Panc1 (cell line): ENCODE measurements at regions not wholly inside any gene's neighbourhood (a gene's known extent, or its start where the extent isn't known, plus 50 kb on each side); places are given as distances from the start of the nearest gene placed in this dataset.

Experiments
- ATAC-seq: fragments of 200-7000 bp; cut with Tn5 transposase; 2 replicates; pipeline ENCODE4 v1.9.1; 2020; ENCODE audit warnings: mild to moderate bottlenecking, moderate library complexity
- BruUV-seq: library from RNA; stranded (reverse); fragments of 400-500 nt; replicated peaks from 2 replicates; lab custom pipeline; 2021; lab: Mats Ljungman, UMichigan
- CTCF ChIA-PET: fragments of 300-600 bp; sonication (Branson Sonifier 250); formaldehyde crosslinking; loops from one replicate; lab custom pipeline; 2022; ENCODE audit warnings: antibody characterized with exemption; lab: Charles Lee
- POLR2A ChIA-PET: fragments of 300-600 bp; sonication (Branson Sonifier 250); formaldehyde crosslinking; loops from one replicate; lab custom pipeline; 2022; ENCODE audit warnings: antibody characterized with exemption; lab: Charles Lee
- DNase-seq: peaks from one replicate; pipeline ENCODE4 v3.0.0-alpha.2; 2010; ENCODE audit warnings: low read depth, low spot score
- H3K27ac ChIP-seq: 2 replicates; pipeline ENCODE4 v1.5.1; 2011; ENCODE audit warnings: mild to moderate bottlenecking, low read length, inconsistent platforms
- H3K27me3 ChIP-seq: fragments of 200-500 bp; sonication (Bioruptor generic); 2 replicates; pipeline ENCODE4 v1.6.0; 2014; ENCODE audit warnings: low read length, inconsistent platforms; ENCODE audit not compliant: control insufficient read depth, insufficient read depth
- H3K36me3 ChIP-seq: fragments of 200-500 bp; sonication (Bioruptor generic); 2 replicates; pipeline ENCODE4 v1.5.1; 2014; ENCODE audit warnings: inconsistent platforms, mild to moderate bottlenecking, low read length, moderate library complexity; ENCODE audit not compliant: control insufficient read depth, insufficient read depth
- H3K4me1 ChIP-seq: 2 replicates; pipeline ENCODE4 v1.5.1; 2011; ENCODE audit warnings: inconsistent platforms, mild to moderate bottlenecking, low read length, moderate library complexity; ENCODE audit not compliant: control insufficient read depth, insufficient read depth
- H3K4me3 ChIP-seq, 2 experiments: 2 replicates each; pipeline ENCODE4 v1.5.1; 2011 to 2012; ENCODE audit warnings: low read depth in 2 of 2, low read length in 2 of 2, mild to moderate bottlenecking in 2 of 2, inconsistent platforms in 1 of 2, moderate library complexity in 1 of 2
- H3K9me3 ChIP-seq: fragments of 200-500 bp; sonication (Bioruptor generic); 2 replicates; pipeline ENCODE4 v1.5.1; 2014; ENCODE audit warnings: low read depth, mild to moderate bottlenecking, inconsistent platforms, low read length, moderate library complexity; ENCODE audit not compliant: control insufficient read depth, insufficient read depth
- CTCF ChIP-seq: fragments of 450-650 bp; IDR thresholded peaks from 2 replicates; pipeline ENCODE4 v1.5.1; 2017; ENCODE audit warnings: mild to moderate bottlenecking
- POLR2AphosphoS5 ChIP-seq: IDR thresholded peaks from 2 replicates; pipeline ENCODE4 v1.6.1; 2012; ENCODE audit warnings: mild to moderate bottlenecking, low read depth, low read length, moderate library complexity
- REST ChIP-seq, 2 experiments: IDR thresholded peaks; 2 replicates each; pipeline ENCODE4 v1.6.1; 2011 to 2012; ENCODE audit warnings: low read depth in 2 of 2, control low read depth in 1 of 2, low read length in 1 of 2, mild to moderate bottlenecking in 1 of 2, moderate library complexity in 1 of 2; ENCODE audit not compliant: insufficient read depth in 1 of 2
- SIN3A ChIP-seq: IDR thresholded peaks from 2 replicates; pipeline ENCODE4 v1.6.1; 2012; ENCODE audit warnings: low read depth, mild to moderate bottlenecking, low read length, moderate library complexity, borderline replicate concordance; ENCODE audit not compliant: insufficient read depth
- TCF7L2 ChIP-seq: IDR thresholded peaks from 2 replicates; pipeline ENCODE4 v1.6.1; 2011; ENCODE audit warnings: mild to moderate bottlenecking, low read depth, low read length, inconsistent platforms
- in situ Hi-C: cut with HindIII; loops from 2 replicates; pipeline ENCODE4 v1.10.0; 2016; ENCODE audit warnings: low sequenced_read_pairs, low pct_unique_long_range_greater_than_20kb
- intact Hi-C: fragments of 100-400 bp; cut with micrococcal nuclease; formaldehyde crosslinking; loops from one replicate; pipeline ENCODE4 v1.10.0; 2022; ENCODE audit not compliant: unreplicated experiment

- Histone ChIP-seq H3K27ac (no peak overlapping the region), H3K27me3 (peaks cover 17% of the 10 kb centered on the region), H3K9me3 (no peaks in the 10 kb centered on the region), H3K4me1 (no peaks in the 10 kb centered on the region), H3K4me3 (no peak overlapping the region), H3K36me3 (no peaks in the 10 kb centered on the region)
- intact Hi-C loops (no loop called here), in situ Hi-C loops (no loop called here)
- TF ChIP-seq TCF7L2: no peak
- no peak for TF ChIP-seq CTCF
- TF ChIP-seq SIN3A: no peak
- TF ChIP-seq POLR2AphosphoS5: no peak
- no peak for TF ChIP-seq REST (IDR thresholded peaks at IDR 0.05; ENCODE audit: insufficient read depth in 1 of 2, low read depth in 2 of 2, low read length in 1 of 2)
- ChIA-PET POLR2A (no interaction called here), CTCF (no interaction called here)
- BruUV-seq: no TSS peak
- no peak for DNase-seq
- ATAC-seq: no peak
These were observed 88.6 kb upstream of the ZNF536 start for GRCh38 chr19:30283556-30283955.

- ATAC-seq (no peak), DNase-seq (no peak)
- TF ChIP-seq POLR2AphosphoS5: no peak
- TF ChIP-seq REST (IDR thresholded peaks at IDR 0.05; ENCODE audit: insufficient read depth in 1 of 2, low read depth in 2 of 2, low read length in 1 of 2): no peak
- TF ChIP-seq SIN3A: no peak
- no peak for TF ChIP-seq CTCF
- TF ChIP-seq TCF7L2: no peak
- no peak overlapping the region for H3K4me3 ChIP-seq
- peaks cover 11% of the 10 kb centered on the region for H3K27me3 ChIP-seq
- H3K27ac ChIP-seq: no peak overlapping the region
- BruUV-seq: no TSS peak
- H3K9me3 ChIP-seq: no peaks in the 10 kb centered on the region
- POLR2A ChIA-PET: no interaction called here
- H3K36me3 ChIP-seq: no peaks in the 10 kb centered on the region
- intact Hi-C loops (no loop called here), in situ Hi-C loops (no loop called here)
- CTCF ChIA-PET: no interaction called here
- no peaks in the 10 kb centered on the region for H3K4me1 ChIP-seq
These were observed 88.0 kb upstream of the ZNF536 start for GRCh38 chr19:30284209-30284608.
